HG02938 (cell line): ENCODE measurements at regions not wholly inside any gene's neighbourhood (a gene's known extent, or its start where the extent isn't known, plus 50 kb on each side); places are given as distances from the start of the nearest gene placed in this dataset.

Source experiments
- ATAC-seq: cut with Tn5 transposase; IDR thresholded peaks from one replicate; pipeline ENCODE4 v1.9.1; 2021; ENCODE audit warnings: mild to moderate bottlenecking, moderate library complexity; ENCODE audit not compliant: unreplicated experiment

DNA sequence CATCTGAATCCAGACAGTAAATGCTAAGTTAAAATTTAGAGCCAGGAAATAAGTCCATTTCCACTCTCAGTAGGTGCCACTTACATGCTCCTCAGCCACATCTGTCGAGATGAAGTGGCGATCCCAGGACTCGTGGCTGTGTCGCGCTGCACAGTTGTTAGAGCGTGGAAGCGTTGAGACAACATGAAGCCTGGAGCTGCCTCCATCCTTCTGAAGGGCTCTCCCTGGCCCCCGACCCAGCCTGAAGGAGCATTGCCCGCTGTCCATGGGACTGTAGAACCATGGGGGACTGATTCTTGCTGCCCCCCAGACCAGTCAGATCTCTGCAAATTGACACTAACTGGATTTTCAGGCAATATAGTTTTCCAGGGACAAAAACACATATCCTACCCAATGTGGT, 58.9 kb downstream of the IRX1 start:
- ATAC-seq: no peak

DNA sequence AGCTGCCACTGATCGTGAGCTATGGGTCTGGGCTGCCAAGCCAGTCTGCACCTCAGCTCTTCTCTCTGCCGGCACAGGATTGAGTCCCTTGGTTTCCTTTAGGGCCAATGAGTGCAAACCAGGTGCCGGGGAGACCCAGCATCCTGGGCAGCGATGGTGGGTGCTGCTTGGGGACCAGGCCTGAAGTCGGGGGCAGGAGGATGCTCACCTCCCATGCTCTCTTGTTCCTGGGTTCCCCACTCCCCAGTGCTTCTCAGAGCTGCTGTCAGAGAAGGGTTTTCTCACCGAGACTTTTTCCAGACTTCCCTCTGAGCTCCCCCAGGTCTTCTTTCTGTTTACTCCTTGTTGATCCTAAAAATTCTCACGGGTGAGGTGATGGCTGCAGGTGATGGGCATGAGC, 61.2 kb downstream of the IRX1 start:
- no peak for ATAC-seq

DNA sequence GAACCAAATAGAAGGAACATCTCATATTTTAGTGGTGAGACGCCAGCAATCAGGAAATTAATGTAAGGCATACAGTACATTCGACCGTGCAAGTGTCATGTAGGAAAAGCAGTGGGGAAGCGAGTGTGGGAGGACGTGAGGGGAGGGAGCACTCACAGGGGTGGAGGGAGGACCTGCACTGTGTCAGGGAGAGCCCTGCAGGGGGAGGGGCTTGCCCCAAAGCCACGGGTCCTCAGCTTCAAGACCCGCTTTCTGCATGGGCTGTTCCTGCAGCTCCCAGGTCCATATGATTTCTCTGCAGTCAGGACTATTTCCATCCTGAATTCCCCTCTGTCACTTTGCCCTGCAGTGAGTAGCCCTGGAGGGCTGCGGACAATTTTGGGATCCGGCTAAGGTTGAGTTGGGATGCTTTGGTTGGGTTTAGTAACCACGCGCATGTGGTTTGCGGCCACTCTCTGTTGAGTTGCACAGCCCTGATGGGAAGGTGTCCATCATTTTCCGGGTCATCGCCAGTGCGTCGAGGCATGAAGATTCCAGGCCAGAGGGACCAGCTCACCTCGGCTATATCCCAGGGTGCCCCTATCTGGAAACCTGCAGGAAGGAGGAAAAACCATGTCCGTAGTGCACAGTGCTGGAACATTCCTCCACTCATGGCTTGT, 61.9 kb downstream of the IRX1 start:
- no peak for ATAC-seq

DNA sequence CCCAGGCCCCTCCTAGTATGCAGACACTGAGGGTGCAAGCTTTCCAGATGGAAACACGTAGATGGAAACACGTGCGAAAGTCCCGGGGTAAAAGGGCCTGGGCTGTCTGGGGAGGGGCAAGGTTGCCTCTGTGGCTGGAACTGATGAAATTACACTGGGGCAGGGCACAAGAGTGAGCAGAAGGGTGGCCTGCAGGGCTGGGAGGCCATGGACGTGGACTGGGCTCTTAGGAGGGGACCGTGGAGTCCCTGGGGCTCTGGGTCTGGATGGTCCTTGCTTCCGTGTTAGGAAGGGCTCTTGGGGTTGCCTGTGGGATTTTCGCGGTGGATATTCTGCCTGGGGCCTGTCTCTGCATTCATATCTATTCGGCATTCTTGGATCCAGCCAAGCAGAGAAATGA, 63.3 kb downstream of the IRX1 start:
- ATAC-seq: no peak

DNA sequence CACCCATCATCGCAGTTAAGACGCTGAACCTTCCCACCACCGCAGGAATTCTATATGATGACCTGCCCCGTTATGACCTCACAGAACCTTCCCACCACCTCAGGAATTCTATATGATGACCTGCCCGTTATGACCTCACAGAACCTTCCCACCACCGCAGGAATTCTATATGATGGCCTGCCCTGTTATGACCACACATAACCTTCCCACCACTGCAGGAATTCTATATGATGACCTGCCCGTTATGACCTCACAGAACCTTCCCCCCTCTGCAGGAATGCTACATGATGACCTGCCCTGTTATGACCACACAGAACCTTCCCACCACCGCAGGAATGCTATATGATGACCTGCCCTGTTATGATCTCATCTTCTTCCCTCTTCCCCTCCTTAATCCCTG, 64.3 kb downstream of the IRX1 start:
- ATAC-seq: no peak

DNA sequence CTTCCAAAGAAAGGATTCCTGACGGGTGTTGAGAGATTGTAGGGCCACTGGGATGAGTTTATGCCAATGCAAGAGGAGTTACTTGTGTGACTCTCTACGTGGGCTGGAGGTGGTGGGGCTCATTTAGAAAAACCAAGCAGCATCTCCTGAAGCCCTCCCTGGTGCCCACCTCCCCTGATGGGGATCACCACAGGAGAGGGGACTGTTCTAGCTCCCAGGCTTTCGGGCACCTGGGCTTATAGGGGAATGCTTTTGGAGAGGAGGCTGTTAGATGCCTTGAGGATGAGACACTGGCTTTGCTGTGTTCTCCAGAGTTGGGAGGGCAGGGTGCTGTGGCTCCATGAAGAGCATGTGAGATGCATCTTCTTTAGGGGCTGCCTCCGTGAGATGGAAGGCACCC, 65.0 kb downstream of the IRX1 start:
- no peak for ATAC-seq

DNA sequence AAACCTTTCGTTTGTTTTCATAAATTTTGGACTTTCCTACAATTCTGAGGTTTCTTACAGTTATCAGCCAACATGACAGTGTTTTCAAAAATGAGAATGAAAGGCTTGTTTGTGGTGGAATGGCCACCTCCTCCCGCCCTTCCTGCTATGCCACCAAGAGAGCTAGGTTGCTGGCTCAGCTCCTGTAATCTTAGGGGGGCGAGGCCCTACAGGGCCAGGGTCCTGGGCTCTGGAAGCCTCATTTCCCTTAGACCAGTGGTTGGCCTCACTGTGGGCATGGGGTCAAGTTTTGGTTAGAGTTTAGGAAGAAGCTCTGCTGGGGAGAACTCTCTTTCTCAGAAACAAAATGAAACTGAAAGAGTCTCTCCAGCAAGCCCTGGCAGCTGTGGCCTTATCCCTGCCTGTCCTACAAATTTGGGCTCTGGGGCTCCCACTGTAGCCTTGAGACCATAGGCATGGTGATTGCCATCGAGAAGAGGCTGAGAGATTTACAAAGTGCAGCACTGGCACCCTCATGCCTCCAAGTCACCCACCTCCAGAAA, 66.2 kb downstream of the IRX1 start:
- no peak for ATAC-seq

DNA sequence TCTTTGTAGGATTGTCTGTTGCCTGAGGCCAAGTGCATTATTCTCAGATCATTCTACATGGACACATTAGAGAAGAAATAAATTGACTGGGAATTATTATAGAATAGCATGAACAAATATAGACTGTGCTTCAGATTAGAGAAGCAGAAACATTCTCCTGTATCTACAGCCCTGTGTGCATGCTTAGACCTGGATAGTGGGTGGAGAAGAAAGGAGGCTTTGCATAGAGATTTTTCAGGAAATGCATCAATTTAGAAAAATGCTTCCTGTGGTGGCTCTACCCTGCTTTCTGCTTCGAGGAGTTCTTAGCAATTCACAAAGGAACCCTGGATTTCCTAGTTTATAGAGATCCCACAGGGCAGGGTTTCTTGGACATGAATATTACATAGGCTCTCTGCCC, 66.7 kb downstream of the IRX1 start:
- no peak for ATAC-seq

DNA sequence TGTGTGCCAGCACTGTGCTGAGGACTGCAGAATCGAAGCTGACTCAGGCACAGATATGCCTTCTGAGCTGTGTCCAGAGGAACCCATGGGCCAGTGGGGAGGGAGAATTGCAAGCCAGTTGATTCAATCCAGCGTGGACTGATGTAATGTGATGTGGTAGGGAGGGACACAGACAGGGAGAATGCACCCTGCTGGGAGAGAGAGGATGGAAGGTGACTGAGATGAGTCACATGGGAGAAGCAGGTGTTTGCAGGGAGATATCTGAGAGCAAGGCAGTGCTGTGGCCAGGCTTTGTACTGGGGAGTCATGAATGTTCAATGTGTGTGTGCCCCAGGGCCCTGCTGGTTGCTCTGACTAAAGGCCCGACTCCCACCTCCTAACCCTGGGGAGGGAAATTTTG, 75.7 kb downstream of the IRX1 start:
- ATAC-seq: no peak

DNA sequence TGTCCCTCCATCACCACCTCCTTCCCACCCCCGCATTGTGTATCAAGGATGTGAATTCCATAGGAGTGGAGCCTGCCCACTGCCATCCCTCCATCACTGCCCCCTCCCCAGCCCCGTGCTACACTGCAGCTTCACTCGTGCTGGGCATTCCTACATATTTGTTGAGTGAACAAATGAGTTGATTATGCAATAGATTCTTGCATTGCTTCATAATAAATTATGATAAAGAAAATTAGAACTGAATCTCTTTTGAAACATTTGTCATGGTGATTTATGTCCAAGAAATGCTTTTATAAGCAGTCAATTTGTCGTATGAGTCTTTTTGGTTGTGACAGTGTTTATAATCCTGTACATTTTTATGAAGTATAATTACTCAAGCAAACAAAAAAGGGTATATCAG, 83.2 kb downstream of the IRX1 start:
- ATAC-seq: no peak

DNA sequence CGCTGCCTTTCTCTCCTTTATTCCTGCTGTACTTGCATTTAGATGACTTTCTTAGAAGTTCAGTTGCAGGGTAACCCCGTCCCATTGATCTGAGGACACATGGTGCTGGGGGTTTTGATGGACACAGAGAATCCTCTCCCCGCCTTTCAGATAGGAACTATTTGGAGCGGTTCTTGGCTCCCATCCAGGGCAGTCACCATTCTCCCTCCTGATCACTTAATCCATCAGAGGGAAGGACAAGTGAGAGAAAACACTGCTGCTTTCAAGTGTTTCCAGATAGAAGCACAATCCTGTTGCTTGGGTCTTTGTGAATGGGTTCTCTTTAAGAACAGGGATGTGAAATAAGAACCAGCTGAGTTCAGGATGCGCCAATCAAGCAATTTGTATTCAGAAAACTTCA, 85.2 kb downstream of the IRX1 start:
- no peak for ATAC-seq

DNA sequence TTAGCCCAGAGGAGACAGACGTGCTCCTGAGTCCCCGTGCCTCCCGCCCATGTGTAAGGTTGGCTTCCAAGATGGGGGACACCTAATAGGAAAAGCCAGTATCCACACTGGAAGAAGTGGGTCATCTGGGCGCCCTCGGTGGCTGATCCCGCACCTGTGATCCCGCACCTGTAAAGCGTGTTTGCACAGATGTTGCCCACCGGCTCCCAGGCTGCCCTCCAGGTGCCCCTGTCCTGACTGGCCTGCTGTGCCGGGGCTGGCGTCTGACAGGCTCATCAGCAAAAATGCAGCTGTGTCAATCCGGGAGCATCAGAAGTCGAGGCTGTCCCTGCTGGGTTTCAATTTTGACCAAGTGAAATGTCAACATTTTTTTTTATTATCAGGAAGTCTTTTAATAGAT, 88.5 kb downstream of the IRX1 start:
- no peak for ATAC-seq

DNA sequence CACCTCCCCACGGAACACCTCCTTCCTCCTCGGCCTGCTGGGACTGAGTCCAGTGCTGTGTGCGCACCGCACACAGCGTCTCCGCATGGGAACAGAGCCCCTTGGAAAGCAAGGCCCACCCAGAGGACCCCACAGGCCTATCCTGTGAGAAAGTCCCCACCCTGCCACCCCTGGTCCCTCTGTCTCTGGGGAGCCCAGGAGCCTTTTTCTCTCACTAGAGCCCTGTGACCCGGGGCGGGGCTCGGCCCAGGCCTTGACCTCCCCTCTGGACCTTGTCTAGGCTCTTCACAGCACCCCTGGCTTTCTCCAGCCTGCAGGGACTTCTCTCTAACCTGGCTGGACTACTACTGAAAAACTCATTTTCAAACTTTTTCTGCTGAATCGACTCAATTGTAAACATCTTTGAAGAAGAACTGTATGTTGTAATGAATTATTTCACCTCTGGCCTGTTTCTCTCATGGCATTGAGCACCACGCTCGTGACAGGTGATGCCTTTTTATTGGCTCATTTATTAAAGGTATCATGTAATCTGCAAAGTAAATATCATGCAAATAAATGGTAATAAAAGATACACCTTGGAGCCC, 89.2 kb downstream of the IRX1 start:
- ATAC-seq: no peak

DNA sequence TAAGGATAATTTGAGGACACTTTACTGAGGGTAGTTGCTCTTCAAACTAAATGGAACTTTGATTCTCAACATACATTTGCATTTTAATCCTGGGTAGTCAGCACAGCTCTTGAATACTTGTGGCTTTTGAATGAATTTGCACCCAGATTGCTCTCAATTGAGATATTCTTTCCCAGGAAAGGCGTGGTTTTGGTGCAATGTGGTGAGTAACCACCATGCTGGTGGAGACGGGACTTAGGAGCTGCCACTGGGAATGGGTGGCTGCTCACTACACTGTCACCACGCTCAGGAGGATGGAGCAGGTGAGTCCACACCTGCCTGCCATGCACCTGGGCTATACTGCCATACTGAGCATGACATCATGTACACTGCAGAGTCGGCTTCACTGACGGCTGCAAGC, 99.2 kb downstream of the IRX1 start:
- no peak for ATAC-seq

DNA sequence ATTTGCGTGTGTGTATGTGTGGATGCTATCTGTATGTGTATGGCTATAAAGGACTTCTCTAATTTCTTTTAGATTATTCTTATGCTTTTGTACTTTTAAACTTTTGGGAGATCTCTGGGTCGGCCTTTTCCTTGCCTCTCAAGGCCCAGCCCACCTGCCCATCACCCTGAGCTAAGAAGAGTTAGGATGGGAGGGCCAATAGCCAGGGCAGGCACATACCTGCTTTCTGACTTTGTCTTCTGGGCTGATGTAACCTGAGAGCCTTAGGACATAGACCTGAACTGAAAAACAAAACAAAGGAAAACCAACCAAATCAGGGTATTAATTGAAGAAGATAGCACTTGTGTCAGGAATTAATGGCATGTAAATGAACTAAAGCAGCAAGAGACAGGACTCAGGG, 100.2 kb downstream of the IRX1 start:
- no peak for ATAC-seq

DNA sequence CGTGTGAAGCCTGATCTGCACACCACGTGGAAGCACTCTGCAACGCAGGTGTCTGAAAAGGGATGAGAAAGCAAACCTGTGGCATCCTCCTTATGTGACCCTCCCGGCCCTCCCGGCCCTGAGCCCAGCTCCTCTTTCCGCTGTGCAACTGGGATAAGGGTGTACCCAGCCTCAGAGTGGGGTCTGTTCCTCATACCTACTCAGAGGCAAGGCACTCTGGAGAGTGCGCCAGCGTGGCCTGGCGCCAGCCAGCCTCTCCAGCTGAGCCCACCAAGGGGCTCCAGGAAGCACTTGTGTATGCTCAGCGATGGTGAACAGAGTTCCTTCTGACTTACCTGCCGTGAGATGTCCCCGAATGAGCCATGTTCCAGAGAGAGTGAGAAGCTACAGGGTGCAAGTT, 102.8 kb downstream of the IRX1 start:
- no peak for ATAC-seq

DNA sequence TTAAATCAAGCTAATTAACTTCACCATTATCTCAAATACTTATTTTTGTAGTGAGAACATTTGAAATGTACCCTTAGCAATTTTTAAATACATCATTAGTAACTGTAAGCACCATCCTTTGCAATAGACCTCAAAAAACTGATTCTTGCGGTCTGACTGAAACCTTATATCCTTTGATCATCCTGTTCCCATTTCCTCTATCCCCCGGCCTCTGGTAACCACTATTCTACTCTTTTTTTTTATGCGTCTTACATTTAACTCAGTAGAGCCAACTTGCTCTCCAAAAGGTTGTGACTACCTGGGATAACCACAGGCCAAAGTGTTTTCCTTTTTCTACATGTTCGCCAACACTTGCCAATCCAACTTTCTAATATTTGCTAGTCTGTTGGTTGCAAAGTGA, 106.1 kb downstream of the IRX1 start:
- no peak for ATAC-seq

DNA sequence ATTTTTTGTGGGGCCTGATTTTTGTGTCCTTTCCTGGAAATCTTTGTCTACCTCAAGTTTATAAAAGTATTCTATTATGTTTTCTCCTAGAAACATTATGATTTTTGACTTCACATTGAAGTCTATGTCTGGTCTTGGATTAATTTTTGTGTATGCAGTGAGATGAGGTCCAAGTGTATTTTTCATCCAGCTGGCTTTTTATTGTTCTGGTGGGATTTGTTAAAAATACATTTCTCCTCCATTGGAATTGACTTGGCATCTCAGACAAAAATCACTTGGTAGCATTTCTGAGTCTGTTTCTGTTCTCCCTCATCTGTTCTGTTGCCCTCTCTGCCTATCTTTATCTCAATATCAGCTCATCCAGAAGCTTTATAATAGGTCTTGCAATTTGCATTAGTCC, 109.0 kb downstream of the IRX1 start:
- ATAC-seq: no peak

DNA sequence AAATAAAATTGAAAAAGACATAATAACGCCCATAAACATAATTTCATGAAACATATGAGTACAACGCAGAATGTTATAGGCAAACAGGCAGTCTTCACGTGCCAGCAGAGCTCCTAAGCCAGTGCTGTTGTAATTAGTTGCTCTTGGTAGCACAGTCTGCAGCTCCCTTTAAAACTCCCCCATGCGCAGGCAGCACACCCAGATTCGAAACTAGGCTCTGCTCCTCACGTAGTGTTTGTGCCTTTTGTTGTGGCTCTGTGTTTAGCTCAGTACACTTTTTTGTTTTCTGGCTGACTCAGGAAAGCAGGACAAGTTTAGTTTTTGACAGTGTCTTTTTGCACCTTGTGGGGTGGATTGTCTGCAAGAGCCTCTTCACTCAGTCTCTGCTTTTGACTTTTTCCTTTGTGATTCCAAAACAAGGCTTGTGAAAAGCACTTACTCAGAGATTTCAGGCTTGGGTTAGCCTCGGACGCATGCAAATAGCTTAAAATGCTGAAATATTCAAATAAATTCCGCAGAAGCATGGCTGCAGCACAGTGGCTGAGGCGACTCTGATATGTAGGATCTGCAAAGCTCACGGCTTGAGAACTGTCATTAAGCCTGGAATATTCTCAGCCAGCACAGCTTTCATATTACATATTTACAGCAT, 113.6 kb downstream of the IRX1 start:
- ATAC-seq: no peak

DNA sequence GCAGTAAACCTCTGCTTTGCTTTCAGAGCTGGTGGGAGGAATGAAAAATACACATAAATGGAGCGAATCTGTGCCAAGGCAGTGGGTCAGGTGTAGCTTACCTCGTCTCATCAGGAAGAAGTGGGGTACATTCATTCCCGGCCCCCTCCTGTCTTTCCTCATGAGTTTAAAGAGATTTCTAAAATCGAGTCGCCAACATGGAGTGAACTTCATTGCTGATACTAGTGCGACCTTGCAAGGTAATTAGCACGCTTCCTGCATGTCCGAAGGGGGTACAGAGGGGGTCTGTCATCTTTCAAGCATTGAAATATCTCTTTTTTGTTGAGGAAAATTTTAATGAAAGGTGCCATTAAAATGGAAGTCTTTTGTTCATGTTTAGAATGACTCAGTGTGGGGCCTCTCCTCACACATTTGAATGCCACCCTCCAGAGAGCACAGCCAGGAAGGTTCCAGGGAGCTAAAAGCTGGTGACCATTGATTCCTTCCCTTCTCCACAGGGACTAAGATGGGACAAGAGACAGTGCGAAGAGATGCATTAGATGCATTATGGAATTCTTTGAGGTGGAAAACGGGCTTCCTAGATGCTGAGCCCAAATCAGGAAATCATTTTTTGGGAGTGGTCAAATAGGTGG, 114.2 kb downstream of the IRX1 start:
- ATAC-seq: no peak

DNA sequence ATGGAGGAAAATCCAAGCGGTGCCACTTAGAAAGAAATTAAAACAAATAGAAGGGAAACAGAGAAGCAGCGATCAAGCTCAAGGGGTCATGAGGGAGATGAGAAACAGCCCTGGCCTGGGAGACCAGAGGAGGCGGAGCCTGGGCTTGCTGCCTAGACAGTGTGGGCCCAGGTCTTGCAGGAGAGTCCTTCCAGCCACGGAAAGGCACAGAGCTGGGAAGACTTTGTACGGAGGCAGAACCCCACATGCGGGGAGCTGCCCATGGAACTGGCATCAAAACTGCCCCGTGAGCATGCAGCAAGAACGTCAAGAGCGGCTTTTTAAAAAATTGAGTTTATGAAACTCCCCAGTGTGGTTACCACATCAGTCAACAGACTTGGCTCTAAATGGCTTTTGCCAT, 119.4 kb downstream of the IRX1 start:
- ATAC-seq: no peak

DNA sequence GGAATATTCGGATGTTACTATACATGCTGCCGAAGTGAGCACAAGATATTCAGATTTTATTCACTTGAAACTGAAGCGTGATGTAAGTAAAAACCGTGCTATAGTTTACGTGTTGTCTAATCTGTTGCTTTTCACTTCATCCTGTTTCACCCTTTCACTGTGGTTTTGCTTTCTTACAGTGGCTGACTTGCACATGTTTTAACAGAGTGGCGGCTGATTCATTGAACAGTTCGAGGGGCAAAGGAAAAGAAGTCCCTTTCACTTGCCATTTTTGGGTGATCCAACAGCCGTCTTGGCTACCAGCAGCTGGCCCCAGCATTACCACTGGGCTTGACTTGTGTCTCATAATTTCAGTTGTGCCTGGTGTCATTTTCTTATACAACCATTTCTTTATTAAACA, 134.0 kb downstream of the IRX1 start:
- no peak for ATAC-seq
